Hepatic stellate cell (primary cell): ENCODE measurements at regions not wholly inside any gene's neighbourhood (a gene's known extent, or its start where the extent isn't known, plus 50 kb on each side); places are given as distances from the start of the nearest gene placed in this dataset.
A peak's percentile ranks its signal among the peaks of the same experiment; 100 is the strongest.

Experiments used
- DNase-seq: peaks from one replicate; pipeline ENCODE4 v3.0.0; 2011; ENCODE audit warnings: low spot score

GRCh38 chr12:115423546-115423987 is 739.6 kb upstream of the TBX3 start:
- DNase-seq: no peak

DNA sequence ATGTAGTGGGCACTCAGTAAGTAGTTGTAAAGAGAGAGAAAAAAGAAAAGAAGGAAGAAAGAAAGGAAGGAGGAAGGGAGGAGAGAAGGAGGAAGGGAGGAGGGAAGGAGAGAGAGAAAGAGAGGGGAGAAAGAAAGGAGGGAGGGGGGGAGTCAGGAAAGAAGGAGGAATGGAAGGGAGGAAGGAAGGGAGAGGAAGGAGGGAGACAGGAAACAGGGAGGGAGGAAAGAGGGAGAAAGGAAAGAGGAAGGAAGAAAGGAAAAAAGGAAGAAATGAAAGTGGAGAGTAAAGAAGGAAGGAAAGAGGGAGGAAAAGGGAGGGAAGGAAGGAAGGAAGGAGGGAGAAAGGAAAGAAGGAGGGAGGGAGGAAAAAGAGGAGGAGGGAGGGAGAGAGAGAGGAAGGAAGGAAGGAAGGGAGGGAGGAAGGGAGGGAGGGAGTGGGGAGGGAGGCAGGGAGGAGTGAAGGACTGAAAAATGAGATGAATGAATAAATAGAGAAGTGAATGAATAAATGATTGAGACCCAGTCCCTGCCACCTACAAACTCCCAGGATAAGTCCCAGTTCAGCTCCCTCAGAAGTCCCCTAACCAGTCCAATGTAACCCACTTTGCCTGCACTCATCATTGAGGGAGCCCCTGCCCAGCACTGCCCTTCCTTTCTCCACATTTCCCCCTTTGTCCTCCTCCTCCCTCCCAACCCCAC is 739.0 kb upstream of the TBX3 start:
- DNase-seq: no peak

DNA sequence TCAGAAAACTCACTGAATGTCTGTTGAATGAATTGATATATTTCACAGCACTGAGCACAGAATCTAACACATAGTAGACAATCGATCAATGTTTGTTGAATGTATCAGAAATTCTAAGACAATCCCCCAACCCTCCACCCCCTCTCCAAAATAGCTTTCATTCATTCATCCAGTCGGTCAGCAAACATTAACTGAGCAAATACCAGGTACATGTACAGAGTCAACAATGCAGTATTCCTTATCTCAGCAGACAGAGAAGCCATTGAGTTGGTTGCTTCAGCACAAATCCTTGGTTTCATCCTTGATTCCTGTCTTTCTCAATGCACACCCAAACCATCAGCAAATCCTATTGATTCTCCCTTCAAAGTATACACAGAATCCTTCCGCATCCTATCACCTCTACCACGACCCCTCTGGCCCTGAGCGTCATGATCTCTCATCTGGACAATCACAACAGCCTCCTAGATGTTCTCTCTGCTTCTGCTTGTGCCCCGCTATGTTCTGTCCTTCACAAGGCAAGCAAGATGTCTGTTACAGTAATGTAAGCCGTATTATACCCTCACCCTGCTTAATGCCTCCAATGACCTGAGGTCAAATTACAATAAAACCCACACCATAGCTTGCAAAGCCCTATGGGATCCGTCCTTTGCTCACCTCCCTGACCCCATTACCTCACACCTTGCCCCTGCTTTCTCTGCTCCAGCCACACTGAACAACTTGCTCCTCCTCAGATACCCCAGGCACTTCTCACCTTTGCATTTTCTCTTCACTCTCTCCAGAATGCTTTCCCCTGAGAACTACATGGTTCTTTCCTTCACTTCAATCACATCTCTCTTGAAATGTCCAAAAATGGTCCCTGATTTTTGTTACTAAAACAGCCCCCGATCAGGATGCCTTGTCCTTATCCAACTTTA is 738.1 kb upstream of the TBX3 start:
- DNase-seq: no peak

- DNase-seq: no peak
These were observed 737.4 kb upstream of the TBX3 start for GRCh38 chr12:115421350-115421749.

DNA sequence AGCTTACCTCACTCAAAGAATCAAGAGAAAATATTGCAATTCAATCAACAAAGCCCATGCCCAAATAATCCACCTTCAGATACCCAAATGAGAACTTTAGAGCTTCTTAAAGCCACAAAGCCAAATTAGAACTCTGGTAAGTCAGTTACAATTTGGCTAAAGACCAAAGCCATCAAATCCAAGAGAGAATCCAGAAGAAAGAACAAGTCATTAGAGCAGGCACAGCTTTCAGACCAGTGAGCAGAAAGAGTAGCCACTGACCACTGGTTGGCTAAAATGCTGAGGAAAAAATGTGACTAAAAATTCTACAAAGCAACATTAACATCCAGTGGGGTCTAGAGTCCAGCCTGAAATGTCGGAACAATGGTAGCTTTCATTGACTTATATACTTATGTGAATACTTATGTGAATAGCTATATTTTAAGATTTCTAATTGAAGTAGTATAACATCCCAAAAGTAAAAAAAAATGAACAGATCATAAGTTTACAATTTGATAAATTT is 735.2 kb upstream of the TBX3 start:
- no peak for DNase-seq

- DNase-seq: no peak
These were observed 733.6 kb upstream of the TBX3 start for GRCh38 chr12:115417610-115418009.

DNA sequence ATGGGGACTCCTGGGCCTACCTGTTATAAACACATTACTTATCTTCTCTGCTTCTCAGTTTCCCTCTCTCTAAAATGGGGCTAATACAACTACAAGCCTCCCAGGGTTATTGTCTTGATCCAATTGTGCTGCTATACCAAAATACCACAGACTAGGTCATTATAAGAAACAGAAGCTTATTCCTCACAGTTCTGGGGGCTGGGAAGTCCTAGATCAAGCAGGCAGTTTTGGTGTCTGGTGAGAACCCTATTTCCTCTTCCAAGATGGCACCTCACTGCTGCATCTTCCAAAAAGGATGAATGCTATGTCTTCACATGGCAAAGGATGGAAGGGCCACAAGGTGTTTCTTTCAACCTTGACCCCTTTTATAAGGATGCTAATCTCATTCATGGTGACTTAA is 732.9 kb upstream of the TBX3 start:
- no peak for DNase-seq

- DNase-seq: no peak
These were observed 729.7 kb upstream of the TBX3 start for GRCh38 chr12:115413626-115414025.

GRCh38 chr12:115412831-115413230 is 728.9 kb upstream of the TBX3 start:
- DNase-seq: no peak

GRCh38 chr12:115411121-115411520 is 727.1 kb upstream of the TBX3 start:
- no peak for DNase-seq

GRCh38 chr12:115408642-115409041 is 724.7 kb upstream of the TBX3 start:
- DNase-seq: no peak

DNA sequence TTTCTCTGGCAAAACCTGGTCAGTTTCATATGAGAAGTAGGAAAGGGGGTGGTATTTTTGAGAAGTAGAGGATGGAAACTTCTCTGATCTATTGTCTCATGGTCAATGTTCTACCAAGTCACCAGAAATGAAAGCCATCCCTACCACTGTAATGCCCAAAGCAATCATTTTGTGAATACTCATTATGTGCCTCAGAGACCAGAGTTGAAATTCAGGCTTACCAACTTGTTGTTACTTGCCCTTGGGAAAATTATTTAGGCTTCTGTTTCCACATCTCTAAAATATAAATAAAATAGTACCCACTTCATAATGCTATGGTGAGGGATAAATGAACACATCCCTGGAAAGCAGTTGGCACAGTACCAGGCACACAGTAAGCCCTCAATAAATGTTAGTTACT is 723.7 kb upstream of the TBX3 start:
- DNase-seq: no peak

DNA sequence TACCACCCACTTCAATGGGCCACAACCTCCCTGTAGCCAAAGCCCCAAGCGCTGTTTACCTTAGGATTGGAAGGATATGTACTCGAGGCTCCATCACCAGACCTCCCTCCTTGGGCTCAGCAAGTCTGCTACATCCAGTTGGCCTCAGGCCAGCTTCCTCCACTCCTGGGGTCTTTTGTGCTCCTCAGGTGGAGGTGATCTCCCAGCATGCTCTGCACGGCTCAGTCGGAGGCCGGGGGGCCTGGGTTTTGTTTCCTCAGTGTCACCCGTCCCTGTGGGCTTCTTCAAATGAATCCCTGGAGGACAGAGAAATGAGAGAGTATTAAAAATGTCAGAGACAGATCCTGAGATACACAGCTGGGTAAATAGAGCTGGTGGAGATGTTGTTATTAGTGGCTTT is 723.1 kb upstream of the TBX3 start:
- no peak for DNase-seq

DNA sequence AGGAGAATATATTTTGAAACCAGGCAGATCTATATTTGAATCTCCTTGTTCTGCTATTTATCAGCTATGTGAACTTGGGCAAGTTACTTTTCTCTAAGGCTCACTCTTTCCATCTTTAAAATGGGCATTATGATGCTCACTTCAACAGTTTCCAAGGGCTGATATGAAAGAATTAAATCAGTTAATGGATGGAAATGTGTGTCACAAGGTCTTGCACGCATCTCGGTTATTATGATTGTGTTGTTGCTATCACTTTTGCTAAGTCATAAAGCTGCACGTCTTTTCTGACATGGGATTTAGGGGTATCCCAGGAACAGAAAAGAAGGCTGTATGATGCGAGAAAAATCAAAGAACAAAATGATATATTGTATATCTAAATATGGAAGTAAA is 721.5 kb upstream of the TBX3 start:
- DNase-seq: no peak

- DNase-seq: peak; percentile 35
These were observed 720.9 kb upstream of the TBX3 start for GRCh38 chr12:115404761-115405470.

DNA sequence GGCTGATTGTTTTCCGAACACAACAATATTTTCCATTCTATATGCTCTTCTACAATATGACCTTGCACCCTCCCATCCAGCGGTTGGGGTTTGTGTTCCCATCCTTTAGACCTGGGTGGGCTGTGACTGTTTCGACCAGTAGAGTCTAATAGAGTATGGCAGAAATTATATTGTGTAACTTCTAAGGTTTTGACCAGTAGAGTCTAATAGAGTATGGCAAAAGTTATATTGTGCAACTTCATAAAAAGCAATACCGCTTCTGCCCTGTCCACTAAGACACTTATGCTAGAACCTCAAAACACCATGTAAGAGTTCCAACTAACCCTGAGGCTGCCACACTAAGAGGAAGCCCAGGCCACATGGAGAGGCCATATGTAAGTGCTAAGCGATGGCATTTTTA is 719.7 kb upstream of the TBX3 start:
- DNase-seq: no peak

- no peak for DNase-seq
These were observed 719.3 kb upstream of the TBX3 start for GRCh38 chr12:115403253-115403652.

GRCh38 chr12:115402443-115403180 is 718.6 kb upstream of the TBX3 start:
- no peak for DNase-seq

DNA sequence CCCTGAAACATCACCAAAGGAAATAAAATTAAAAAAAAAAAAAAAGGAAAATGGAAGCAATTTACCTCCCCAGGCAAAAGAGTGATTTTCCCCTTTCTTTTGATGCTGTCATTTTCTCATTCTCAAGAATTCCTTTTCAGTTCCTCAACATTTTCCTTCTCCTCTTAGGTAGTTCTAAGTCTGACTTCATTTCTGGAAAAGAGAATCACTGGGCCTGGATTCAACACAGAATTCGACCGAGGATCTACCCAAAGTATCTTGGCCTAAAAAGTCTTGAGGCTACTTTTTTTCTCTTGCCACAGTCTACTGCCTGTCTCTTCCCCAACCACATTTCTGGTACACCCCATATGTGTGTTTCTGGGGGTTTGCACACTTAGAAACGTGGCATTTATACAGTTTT is 717.8 kb upstream of the TBX3 start:
- no peak for DNase-seq

GRCh38 chr12:115400011-115400410 is 716.0 kb upstream of the TBX3 start:
- DNase-seq: no peak

DNA sequence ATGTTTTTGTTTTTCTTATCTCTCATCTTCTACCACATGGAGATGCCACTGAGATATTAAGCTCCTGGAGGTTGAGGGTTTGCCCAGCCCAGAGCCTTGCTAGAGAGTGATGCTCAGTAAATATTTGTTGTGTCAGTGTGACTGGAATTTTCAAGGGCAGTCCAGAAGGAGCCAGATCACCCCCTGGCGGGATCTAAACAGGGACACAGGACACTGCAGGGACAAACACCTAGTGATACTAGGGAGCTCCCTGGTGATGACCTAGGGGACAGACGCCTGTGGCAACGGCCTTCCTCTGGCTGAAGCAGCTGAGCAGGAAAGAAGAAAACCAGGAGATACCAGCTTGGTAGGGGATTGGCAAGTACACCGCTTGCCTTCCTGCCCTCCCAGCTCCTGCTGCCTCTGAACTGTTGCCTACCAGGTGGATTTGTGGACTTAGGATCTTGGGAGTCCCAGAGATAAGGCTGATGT is 714.4 kb upstream of the TBX3 start:
- DNase-seq: no peak

GRCh38 chr12:115396567-115396966 is 712.6 kb upstream of the TBX3 start:
- DNase-seq: no peak
